Activated CD4-positive, alpha-beta memory T cell treated with anti-CD3 and anti-CD28 coated beads for 36 hours (primary cell): ENCODE measurements at regions not wholly inside any gene's neighbourhood (a gene's known extent, or its start where the extent isn't known, plus 50 kb on each side); places are given as distances from the start of the nearest gene placed in this dataset.

Experiments used
- CTCF ChIA-PET: fragments of 350-600 bp; sonication (Branson Sonifier 250); formaldehyde crosslinking; loops from one replicate; lab custom pipeline; 2021; ENCODE audit warnings: antibody characterized with exemption, inconsistent platforms; lab: Charles Lee
- POLR2A ChIA-PET: fragments of 350-600 bp; sonication (Branson Sonifier 250); formaldehyde crosslinking; loops from one replicate; lab custom pipeline; 2021; ENCODE audit warnings: antibody characterized with exemption; lab: Charles Lee
- DNase-seq: peaks from one replicate; pipeline ENCODE4 v3.0.0-alpha.2; 2020
- H3K27ac Mint-ChIP-seq: one replicate; pipeline ENCODE4 v1.8.0; 2021; ENCODE audit warnings: mixed read lengths
- H3K27me3 Mint-ChIP-seq: one replicate; pipeline ENCODE4 v1.8.0; 2021; ENCODE audit warnings: mixed read lengths
- H3K36me3 Mint-ChIP-seq: one replicate; pipeline ENCODE4 v1.8.0; 2021; ENCODE audit warnings: mixed read lengths
- H3K4me1 Mint-ChIP-seq: one replicate; pipeline ENCODE4 v1.8.0; 2021; ENCODE audit warnings: low read depth, mixed read lengths
- H3K4me3 Mint-ChIP-seq: one replicate; pipeline ENCODE4 v1.8.0; 2021; ENCODE audit warnings: mild to moderate bottlenecking, mixed read lengths
- H3K9me3 Mint-ChIP-seq: one replicate; pipeline ENCODE4 v1.8.0; 2021; ENCODE audit warnings: mixed read lengths
- intact Hi-C: fragments of 100-400 bp; cut with micrococcal nuclease; formaldehyde crosslinking; loops from one replicate; pipeline ENCODE4 v1.15.1; 2023

GRCh38 chr13:112639521-112639920 is 50.3 kb upstream of the ATP11A start:
- H3K4me3 Mint-ChIP-seq: no peak overlapping the region
- ChIA-PET POLR2A (no interaction called here), CTCF (interaction anchor here (0.7 to 4.0 kb wide), 5 partner anchors 13 to 235 kb away, joined by 3 to 40 read pairs (median 3); no protein-coding TSS in a partner anchor)
- intact Hi-C loops: no loop called here
- no peak overlapping the region for H3K27ac Mint-ChIP-seq
- no peaks in the 10 kb centered on the region for H3K36me3 Mint-ChIP-seq
- no peak for DNase-seq
- H3K27me3 Mint-ChIP-seq: peaks cover 25% of the 10 kb centered on the region
- peaks cover 5% of the 10 kb centered on the region for H3K4me1 Mint-ChIP-seq
- H3K9me3 Mint-ChIP-seq: no peaks in the 10 kb centered on the region

GRCh38 chr13:112638919-112639318 is 50.9 kb upstream of the ATP11A start:
- H3K4me1 Mint-ChIP-seq: peaks cover 5% of the 10 kb centered on the region
- no peak for DNase-seq
- H3K36me3 Mint-ChIP-seq: no peaks in the 10 kb centered on the region
- ChIA-PET POLR2A (no interaction called here), CTCF (interaction anchor here (1.3 to 4.0 kb wide), 2 partner anchors 52 to 235 kb away, joined by 3 to 40 read pairs; no protein-coding TSS in a partner anchor)
- peaks cover 25% of the 10 kb centered on the region for H3K27me3 Mint-ChIP-seq
- no peak overlapping the region for H3K27ac Mint-ChIP-seq
- no peak overlapping the region for H3K4me3 Mint-ChIP-seq
- intact Hi-C loops: no loop called here
- no peaks in the 10 kb centered on the region for H3K9me3 Mint-ChIP-seq

- no peak overlapping the region for H3K4me3 Mint-ChIP-seq
- ChIA-PET POLR2A (no interaction called here), CTCF (interaction anchor here (4.0 kb wide), 1 partner anchor 236 kb away, joined by 40 read pairs; no protein-coding TSS in a partner anchor)
- peaks cover 5% of the 10 kb centered on the region for H3K4me1 Mint-ChIP-seq
- H3K27me3 Mint-ChIP-seq: peaks cover 25% of the 10 kb centered on the region
- no peak for DNase-seq
- H3K36me3 Mint-ChIP-seq: no peaks in the 10 kb centered on the region
- intact Hi-C loops: no loop called here
- H3K27ac Mint-ChIP-seq: no peak overlapping the region
- no peaks in the 10 kb centered on the region for H3K9me3 Mint-ChIP-seq
Measured at GRCh38 chr13:112638157-112638750, 50.3 kb upstream of the TUBGCP3 start.
